Ovary (tissue), 7 donors: ENCODE measurements at regions not wholly inside any gene's neighbourhood (a gene's known extent, or its start where the extent isn't known, plus 50 kb on each side); places are given as distances from the start of the nearest gene placed in this dataset.

ENCODE experiments used
- DNase-seq, 5 donors: peaks; one replicate each; pipeline ENCODE4 v3.0.0-alpha.2; 2019 to 2020
- H3K27ac ChIP-seq, 2 donors: fragments of 200-600 bp; one replicate each; pipeline versions ENCODE4 v1.5.1 to v1.8.0; 2019 to 2022
- H3K27me3 ChIP-seq: fragments of 200-600 bp; one replicate; pipeline ENCODE4 v1.8.0; 2022
- H3K36me3 ChIP-seq: fragments of 200-600 bp; sonication (generic); one replicate; pipeline ENCODE4 v1.5.1; 2019
- H3K4me1 ChIP-seq: one replicate; pipeline ENCODE4 v1.8.1; 2013; ENCODE audit warnings: mild to moderate bottlenecking, moderate library complexity; ENCODE audit not compliant: insufficient read depth
- H3K4me3 ChIP-seq: fragments of 200-600 bp; sonication (generic); one replicate; pipeline ENCODE4 v1.5.1; 2017
- H3K9me3 ChIP-seq, 2 donors: fragments of 200-600 bp in 1 of 2; sonication (generic) in 1 of 2; one replicate each; pipeline versions ENCODE4 v1.5.1 to v1.8.1; 2013 to 2019; ENCODE audit warnings: mild to moderate bottlenecking in 1 of 2, moderate library complexity in 1 of 2
- CTCF ChIP-seq, 3 donors: fragments of 450-650 bp in 2 of 3; fragments of 200-600 bp in 1 of 3; IDR thresholded peaks; one replicate each; pipeline versions ENCODE4 v1.5.1 to v1.8.0; 2016 to 2022; ENCODE audit warnings: antibody characterized with exemption in 3 of 3, mild to moderate bottlenecking in 1 of 3
- EP300 ChIP-seq: sonication (generic); formaldehyde crosslinking; IDR thresholded peaks from one replicate; pipeline ENCODE4 v1.6.1; 2017; ENCODE audit warnings: antibody characterized with exemption
- POLR2A ChIP-seq: fragments of 450-650 bp; IDR thresholded peaks from one replicate; pipeline ENCODE4 v1.6.1; 2017; ENCODE audit warnings: antibody characterized with exemption, mild to moderate bottlenecking, moderate library complexity
- WGBS, 3 donors: extraction: QIAGEN DNeasy Blood & Tissue Kit in 1 of 3; methylation state at CpG; one replicate each; pipeline versions ENCODE4 v1.1.5 to v1.1.7; 2013 to 2017; 5-methylcytosine and 5-hydroxymethylcytosine counted together
- intact Hi-C, 4 donors: fragments of 100-400 bp; cut with DNase I; formaldehyde crosslinking; loops; one replicate each; pipeline versions ENCODE4 v1.11.0 to v1.15.1; 2022 to 2023
- donor health status: DM: no; HTN: no; CAD: no; lungs with moderate emphysema.
- donor health status: DM: no; HTN: no; CAD: no.
- donor health status: Bipolar disorder and iron deficiency.
- donor health status: DM: no; HTN: no; CAD: no.
- donor health status: DM: yes; HTN: yes; CAD: no.

GRCh38 chr4:8763966-8764901 is 107.4 kb downstream of the HMX1 start:
- Histone ChIP-seq H3K27ac (no peak overlapping the region), H3K27me3 (no peaks in the 10 kb centered on the region), H3K9me3 (no peaks in the 10 kb centered on the region), H3K36me3 (no peaks in the 10 kb centered on the region), H3K4me1 (no peaks in the 10 kb centered on the region), H3K4me3 (no peak overlapping the region)
- TF ChIP-seq CTCF (IDR thresholded peaks at IDR 0.05), result no peak
- TF ChIP-seq EP300, result no peak
- TF ChIP-seq POLR2A, result no peak
- peak in 1 of 5 donors; percentile 4 for DNase-seq
- intact Hi-C loops, result no loop called here
- WGBS, 3 donors, result 73 to 78% (median 75%) methylated on average over 35 of the region's 35 CpGs

- H3K36me3 ChIP-seq, result no peaks in the 10 kb centered on the region
- TF ChIP-seq CTCF (IDR thresholded peaks at IDR 0.05) (no peak), EP300 (no peak), POLR2A (no peak)
- H3K4me3 ChIP-seq, result no peak overlapping the region
- no peak overlapping the region for H3K27ac ChIP-seq
- 72 to 82% (median 81%) methylated on average over 23 of the region's 23 CpGs for WGBS, 3 donors
- H3K27me3 ChIP-seq, result no peaks in the 10 kb centered on the region
- no peaks in the 10 kb centered on the region for H3K9me3 ChIP-seq
- intact Hi-C loops, result no loop called here
- H3K4me1 ChIP-seq, result no peaks in the 10 kb centered on the region
- peak in 1 of 5 donors; percentile 6 for DNase-seq
These were observed 108.5 kb downstream of the HMX1 start for GRCh38 chr4:8762951-8763735.

GRCh38 chr4:8762356-8762755 is 109.3 kb downstream of the HMX1 start:
- no peaks in the 10 kb centered on the region for H3K27me3 ChIP-seq
- 65 to 67% (median 65%) methylated on average over 5 to 7 of the region's 7 CpGs for WGBS, 3 donors
- intact Hi-C loops, result no loop called here

More at GRCh38 chr4:8762356-8762755, 109.3 kb downstream of the HMX1 start:
- no peak overlapping the region for H3K4me3 ChIP-seq
- peak in 1 of 5 donors; percentile 1 for DNase-seq
- H3K27ac ChIP-seq, result no peak overlapping the region
- no peaks in the 10 kb centered on the region for H3K9me3 ChIP-seq
- no peak for TF ChIP-seq EP300
- no peak for TF ChIP-seq POLR2A
- TF ChIP-seq CTCF (IDR thresholded peaks at IDR 0.05), result no peak
- no peaks in the 10 kb centered on the region for H3K36me3 ChIP-seq
- H3K4me1 ChIP-seq, result no peaks in the 10 kb centered on the region
